ENCODE measurements at regions not wholly inside any gene's neighbourhood (a gene's known extent, or its start where the extent isn't known, plus 50 kb on each side); places are given as distances from the start of the nearest gene placed in this dataset.

DNA sequence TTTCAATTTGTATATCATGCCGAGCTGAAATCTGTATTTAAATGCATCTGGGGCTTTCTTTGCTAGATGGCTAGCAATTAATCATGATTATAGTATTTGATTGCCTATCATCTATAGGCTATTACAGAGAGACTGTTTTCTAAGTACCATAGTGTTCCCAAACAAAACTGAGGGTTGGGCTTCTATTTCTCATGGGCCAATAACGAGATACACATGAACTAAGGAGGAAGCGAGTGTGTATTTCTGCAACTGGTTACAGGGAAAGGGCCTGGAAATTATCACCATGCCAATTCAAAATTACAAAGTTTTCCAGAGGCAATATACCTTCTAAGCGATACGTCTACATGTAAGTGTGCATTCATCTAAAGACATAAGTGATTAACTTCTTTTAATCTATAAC lies 744.5 kb upstream of the BRINP3 start:
- WGBS = 74% methylated on average over 5 of the region's 5 CpGs
- Histone ChIP-seq H3K27ac (ENCODE audit: low read depth) (no peak overlapping the region), H3K4me3 (ENCODE audit: low read depth, low read length) (no peak overlapping the region), H3K36me3 (ENCODE audit: insufficient read depth) (no peaks in the 10 kb centered on the region), H3K4me1 (ENCODE audit: insufficient read depth) (no peaks in the 10 kb centered on the region)
- DNase-seq (ENCODE audit: extremely low spot score) = peak; percentile 5

DNA sequence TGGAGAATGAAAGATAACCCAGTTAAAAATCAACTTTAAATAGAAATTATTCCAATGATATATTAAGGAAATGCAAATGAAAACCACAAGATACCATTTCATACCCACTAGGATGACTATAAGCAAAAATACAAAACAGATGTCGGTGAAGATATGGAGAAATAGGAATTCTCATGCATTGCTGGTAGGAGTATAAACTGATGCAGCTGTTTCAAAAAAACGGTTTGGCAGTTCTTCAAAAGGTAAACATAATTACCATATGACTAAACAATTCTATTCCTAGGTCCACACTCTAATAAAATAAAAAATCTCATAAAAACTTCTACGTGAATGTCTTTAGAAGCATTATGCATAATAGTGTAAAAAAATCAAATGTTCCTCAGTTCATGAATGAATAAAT lies 763.3 kb upstream of the BRINP3 start:
- Histone ChIP-seq H3K4me3 (ENCODE audit: low read depth, low read length) (no peak overlapping the region), H3K27ac (ENCODE audit: low read depth) (no peak overlapping the region)
- 41% methylated on average over 3 of the region's 3 CpGs for WGBS

DNA sequence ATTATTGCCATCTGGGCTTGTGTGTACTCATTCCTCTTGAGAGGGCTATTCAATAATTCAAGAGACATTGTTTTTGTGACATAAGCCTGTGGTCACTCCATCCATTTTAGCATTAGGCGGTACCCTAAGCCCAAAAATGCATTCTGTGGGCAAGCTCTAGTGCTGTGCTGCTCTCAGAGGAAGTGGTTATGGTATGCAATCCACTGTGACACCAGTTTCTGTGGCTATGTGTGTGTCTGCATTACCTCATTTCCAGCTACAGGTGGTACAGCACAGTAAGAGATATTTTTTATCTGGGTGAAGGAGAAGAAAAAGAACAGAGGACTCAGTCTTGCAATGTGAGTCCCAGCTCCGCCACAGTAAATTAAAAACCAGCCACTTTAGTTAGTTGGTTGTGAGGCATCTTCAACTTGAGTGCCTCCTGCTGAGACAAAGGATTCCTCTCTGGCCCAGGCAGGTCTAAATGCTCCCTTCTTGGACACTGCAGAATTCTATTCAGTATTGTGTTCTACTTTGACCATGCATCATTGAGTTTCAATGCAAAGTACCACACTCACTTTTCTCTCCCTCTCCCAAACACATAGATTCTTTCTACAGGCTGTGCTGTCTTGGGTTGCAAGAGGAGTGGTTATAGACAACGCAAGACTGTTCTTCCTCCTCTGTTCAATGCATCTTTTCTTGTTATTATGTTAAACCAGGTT lies 777.8 kb upstream of the BRINP3 start:
- DNase-seq (ENCODE audit: extremely low spot score) = no peak
- Histone ChIP-seq H3K36me3 (ENCODE audit: insufficient read depth) (no peaks in the 10 kb centered on the region), H3K4me3 (ENCODE audit: low read depth, low read length) (no peak overlapping the region), H3K4me1 (ENCODE audit: insufficient read depth) (no peaks in the 10 kb centered on the region), H3K27ac (ENCODE audit: low read depth) (no peak overlapping the region)
- 92% methylated on average over 3 of the region's 3 CpGs for WGBS

More for the DNA sequence above, 763.3 kb upstream of the BRINP3 start:
- Histone ChIP-seq H3K4me1 (ENCODE audit: insufficient read depth) (no peaks in the 10 kb centered on the region), H3K36me3 (ENCODE audit: insufficient read depth) (no peaks in the 10 kb centered on the region)
- no peak for DNase-seq (ENCODE audit: extremely low spot score)

DNA sequence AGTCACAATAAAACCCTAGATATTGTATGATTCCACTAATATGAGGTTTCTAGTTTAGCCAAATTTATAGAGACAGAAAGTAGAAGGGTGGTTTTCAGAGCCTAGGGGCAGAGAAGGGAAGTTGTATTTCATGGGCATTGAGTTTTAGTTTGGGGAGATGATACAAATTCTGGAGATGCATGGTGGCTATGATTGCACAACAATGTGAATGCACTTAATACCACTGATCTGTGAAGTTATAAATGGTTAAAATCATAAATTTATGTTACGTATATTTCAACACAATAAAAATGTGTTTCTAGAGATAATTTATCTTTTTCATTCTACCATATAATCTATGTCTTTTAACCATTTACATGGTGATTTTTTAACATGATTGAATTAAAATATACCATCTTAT lies 779.3 kb upstream of the BRINP3 start:
- Histone ChIP-seq H3K27ac (ENCODE audit: low read depth) (no peak overlapping the region), H3K36me3 (ENCODE audit: insufficient read depth) (no peaks in the 10 kb centered on the region), H3K4me1 (ENCODE audit: insufficient read depth) (no peaks in the 10 kb centered on the region), H3K4me3 (ENCODE audit: low read depth, low read length) (no peak overlapping the region)
- 76% methylated on average over 1 of the region's 1 CpG for WGBS
- DNase-seq (ENCODE audit: extremely low spot score) = no peak

DNA sequence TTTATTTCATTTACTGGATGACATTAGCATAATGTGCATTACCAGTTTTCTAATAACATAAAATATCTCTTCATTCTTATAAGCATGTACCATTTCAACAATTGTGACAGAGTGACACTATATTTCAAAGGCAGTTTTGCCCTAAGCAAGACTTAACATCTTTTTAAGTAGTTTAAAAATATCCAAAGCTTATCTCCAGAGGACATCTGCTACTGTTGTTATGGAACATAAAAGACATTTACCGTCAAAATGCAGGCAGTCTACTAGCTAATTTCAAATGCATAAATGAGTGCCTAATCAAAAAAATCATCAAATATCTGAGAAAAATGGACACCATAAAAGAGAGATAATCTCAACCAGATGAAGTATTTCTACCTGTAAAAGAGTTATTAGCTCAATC lies 782.4 kb upstream of the BRINP3 start:
- 60% methylated on average over 1 of the region's 1 CpG for whole genome bisulfite sequencing
- Histone ChIP-seq H3K27ac (ENCODE audit: low read depth) (no peak overlapping the region), H3K4me3 (ENCODE audit: low read depth, low read length) (no peak overlapping the region), H3K36me3 (ENCODE audit: insufficient read depth) (no peaks in the 10 kb centered on the region), H3K4me1 (ENCODE audit: insufficient read depth) (no peaks in the 10 kb centered on the region)
- DNase-seq (ENCODE audit: extremely low spot score) = no peak

DNA sequence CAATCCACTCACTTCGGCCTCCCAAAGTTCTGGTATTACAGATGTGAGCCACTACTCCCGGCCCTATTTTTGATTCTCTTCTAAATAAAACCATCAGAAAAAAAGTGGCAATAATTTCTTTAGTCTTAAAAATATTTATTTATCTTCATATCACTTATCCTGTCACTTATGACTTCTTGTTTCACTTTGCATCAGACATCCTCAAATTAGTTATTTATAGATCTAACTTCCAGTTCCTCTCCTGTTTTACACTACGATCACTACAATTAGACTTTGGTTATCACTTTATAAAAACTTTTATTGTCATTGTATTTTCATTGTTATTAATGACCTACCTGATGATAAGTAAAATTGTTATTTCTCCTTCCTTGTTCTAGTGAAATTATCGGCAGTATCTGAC lies 783.4 kb upstream of the BRINP3 start:
- WGBS = 87% methylated on average over 4 of the region's 4 CpGs
- DNase-seq (ENCODE audit: extremely low spot score) = no peak
- Histone ChIP-seq H3K4me1 (ENCODE audit: insufficient read depth) (no peaks in the 10 kb centered on the region), H3K36me3 (ENCODE audit: insufficient read depth) (no peaks in the 10 kb centered on the region), H3K27ac (ENCODE audit: low read depth) (no peak overlapping the region), H3K4me3 (ENCODE audit: low read depth, low read length) (no peak overlapping the region)

DNA sequence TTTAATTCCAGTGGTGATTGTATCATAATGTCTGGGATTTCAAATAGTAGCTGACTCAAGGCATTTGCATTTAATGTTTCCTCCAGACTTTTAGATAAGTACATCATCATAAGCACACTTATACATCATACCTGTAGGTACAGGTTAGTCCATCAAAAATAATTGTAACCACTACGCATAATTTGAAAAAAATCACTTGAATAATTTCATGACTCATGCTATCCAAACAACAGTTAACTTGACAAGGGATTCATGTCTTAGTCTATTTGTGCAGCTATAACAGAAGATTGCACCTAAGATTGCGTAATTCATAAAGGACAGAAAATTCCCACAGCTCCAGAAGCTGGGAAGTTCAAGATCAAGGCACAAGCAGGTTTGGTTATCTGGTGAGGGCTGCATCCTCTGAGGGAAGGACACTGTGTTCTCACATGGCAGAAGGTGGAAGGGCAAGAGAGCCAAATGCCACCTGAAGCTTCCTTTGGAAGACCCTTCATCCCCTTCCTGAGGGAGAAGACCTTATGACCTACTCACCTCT lies 801.7 kb upstream of the BRINP3 start:
- H3K4me1 ChIP-seq (ENCODE audit: insufficient read depth) = no peaks in the 10 kb centered on the region
- WGBS = 89% methylated on average over 2 of the region's 2 CpGs
- H3K4me3 ChIP-seq (ENCODE audit: low read depth, low read length) = no peak overlapping the region
- no peak for DNase-seq (ENCODE audit: extremely low spot score)
- no peak overlapping the region for H3K27ac ChIP-seq (ENCODE audit: low read depth)
- H3K36me3 ChIP-seq (ENCODE audit: insufficient read depth) = no peaks in the 10 kb centered on the region

DNA sequence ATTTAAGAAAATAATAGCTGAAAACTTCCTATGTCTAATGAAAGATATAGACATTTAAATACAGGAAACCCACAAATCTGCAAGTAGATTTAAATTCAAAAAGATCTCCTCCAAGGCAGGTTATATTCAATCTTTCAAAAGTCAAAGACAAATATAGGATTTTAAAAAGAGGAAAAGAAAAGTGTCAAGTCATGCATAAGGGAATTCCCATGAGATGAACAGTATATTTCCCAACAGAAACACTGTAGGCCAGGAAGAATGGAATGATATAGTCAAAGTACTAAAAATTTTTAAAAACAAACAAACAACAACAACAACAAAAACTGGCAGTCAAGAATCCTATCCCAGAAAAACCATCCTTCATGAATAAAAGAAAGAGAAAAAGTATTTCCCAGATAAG lies 806.5 kb upstream of the BRINP3 start:
- no peak for DNase-seq (ENCODE audit: extremely low spot score)
- Histone ChIP-seq H3K27ac (ENCODE audit: low read depth) (no peak overlapping the region), H3K4me1 (ENCODE audit: insufficient read depth) (no peaks in the 10 kb centered on the region), H3K36me3 (ENCODE audit: insufficient read depth) (no peaks in the 10 kb centered on the region), H3K4me3 (ENCODE audit: low read depth, low read length) (no peak overlapping the region)

DNA sequence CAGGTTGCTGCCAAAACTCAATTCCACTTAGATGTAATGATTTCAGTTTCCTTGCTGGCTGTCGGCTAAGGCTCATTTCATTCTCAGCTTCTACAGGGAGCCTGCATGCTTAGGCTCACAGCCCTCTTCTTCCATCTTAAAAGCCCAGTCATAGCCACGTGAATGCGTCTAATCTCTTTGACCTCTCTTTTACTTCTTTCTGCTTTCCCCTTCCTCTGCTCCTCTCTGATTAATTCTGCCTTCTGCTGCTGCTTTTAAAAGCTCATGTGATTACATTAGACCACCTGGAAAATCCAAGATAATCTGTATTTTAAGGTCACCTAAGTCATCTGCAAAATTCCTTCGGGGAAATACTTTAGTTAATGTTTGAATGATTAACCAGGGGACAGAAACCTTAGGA lies 812.8 kb upstream of the BRINP3 start:
- H3K4me1 ChIP-seq (ENCODE audit: insufficient read depth) = no peaks in the 10 kb centered on the region
- no peak overlapping the region for H3K4me3 ChIP-seq (ENCODE audit: low read depth, low read length)
- H3K36me3 ChIP-seq (ENCODE audit: insufficient read depth) = no peaks in the 10 kb centered on the region
- no peak overlapping the region for H3K27ac ChIP-seq (ENCODE audit: low read depth)
- WGBS = 26% methylated on average over 4 of the region's 4 CpGs
- no peak for DNase-seq (ENCODE audit: extremely low spot score)

DNA sequence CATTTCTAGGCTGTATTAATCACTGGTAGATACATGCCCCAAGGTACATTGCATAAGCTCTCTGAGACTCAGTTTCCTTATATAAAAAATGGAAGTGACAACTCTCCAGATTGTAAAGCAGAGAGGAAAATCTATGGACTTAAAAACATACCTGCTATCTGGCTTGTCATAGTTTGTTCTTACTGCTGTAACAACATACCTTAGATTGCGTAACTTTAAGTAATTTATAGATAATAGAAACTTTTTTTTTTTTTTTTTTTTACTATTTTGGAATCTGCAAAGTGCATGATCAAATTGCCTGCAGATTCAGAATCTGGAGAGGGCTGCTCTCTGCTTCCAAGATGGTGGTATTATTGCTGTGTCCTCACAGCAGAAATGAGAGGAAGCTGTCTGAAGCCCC lies 827.7 kb upstream of the BRINP3 start:
- WGBS = 91% methylated on average over 1 of the region's 1 CpG
- Histone ChIP-seq H3K4me1 (ENCODE audit: insufficient read depth) (no peaks in the 10 kb centered on the region), H3K36me3 (ENCODE audit: insufficient read depth) (no peaks in the 10 kb centered on the region), H3K27ac (ENCODE audit: low read depth) (no peak overlapping the region), H3K4me3 (ENCODE audit: low read depth, low read length) (no peak overlapping the region)
- no peak for DNase-seq (ENCODE audit: extremely low spot score)

DNA sequence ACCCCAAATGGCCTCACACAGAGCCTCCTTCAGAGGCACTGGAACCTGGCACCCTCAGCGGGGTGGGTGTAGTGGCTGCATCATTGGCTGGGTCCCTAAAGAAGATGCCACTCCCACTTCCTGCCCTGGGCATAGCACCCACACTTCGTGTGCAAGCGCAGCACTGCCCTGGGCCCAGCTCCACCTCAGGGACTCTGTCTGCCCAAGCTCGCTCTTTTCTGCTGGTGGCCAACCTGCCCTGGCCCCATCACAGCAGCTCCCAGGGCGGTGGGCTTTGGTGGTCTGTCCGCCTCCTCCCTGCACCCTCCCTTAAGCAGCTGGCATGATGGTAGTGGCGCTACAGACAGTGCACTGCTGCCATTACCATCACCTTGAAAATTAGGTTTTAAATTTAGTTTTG lies 829.3 kb upstream of the BRINP3 start:
- DNase-seq (ENCODE audit: extremely low spot score) = no peak
- no peak overlapping the region for H3K27ac ChIP-seq (ENCODE audit: low read depth)
- H3K4me1 ChIP-seq (ENCODE audit: insufficient read depth) = no peaks in the 10 kb centered on the region
- no peaks in the 10 kb centered on the region for H3K36me3 ChIP-seq (ENCODE audit: insufficient read depth)
- H3K4me3 ChIP-seq (ENCODE audit: low read depth, low read length) = no peak overlapping the region
- 87% methylated on average over 7 of the region's 7 CpGs for WGBS

DNA sequence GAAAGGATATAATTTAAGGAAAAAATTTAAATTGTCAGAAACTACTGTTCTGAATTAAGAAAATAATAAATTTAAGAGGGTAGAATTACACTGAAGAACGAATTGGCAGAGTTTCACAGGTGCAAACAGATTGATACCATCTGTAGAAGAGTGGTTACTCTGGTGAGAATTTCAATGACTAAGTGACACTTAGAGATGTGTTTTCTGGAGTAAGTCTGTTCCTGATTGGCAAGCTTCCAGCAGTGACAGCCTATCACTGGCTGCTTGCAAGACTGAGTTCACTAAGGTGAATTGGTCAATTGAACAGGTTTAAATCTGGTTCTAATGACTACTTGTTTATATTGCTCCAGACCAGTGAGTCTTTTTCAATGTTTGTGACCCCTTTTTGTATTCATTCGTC lies 838.2 kb upstream of the RGS18 start:
- no peaks in the 10 kb centered on the region for H3K4me1 ChIP-seq (ENCODE audit: insufficient read depth)
- H3K4me3 ChIP-seq (ENCODE audit: low read depth, low read length) = no peak overlapping the region
- H3K36me3 ChIP-seq (ENCODE audit: insufficient read depth) = no peaks in the 10 kb centered on the region
- no peak for DNase-seq (ENCODE audit: extremely low spot score)
- WGBS = 61% methylated on average over 2 of the region's 2 CpGs
- no peak overlapping the region for H3K27ac ChIP-seq (ENCODE audit: low read depth)

DNA sequence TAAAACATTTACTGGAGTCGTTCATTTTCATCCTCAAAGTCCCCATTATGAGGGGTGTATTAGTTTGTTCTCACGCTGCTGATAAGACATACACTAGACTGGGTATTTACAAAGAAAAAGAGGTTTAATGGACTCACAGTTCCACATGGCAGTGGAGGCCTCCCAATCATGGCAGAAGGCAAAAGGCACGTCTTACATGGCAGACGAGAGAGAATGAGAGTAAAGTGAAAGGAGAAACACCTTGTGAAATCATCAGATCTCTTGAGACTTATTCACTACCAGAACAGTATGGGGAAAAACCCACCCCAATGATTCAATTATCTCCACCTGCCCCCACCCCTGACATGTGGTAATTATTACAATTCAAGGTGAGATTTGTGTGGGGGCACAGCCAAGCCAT lies 830.4 kb upstream of the RGS18 start:
- H3K4me3 ChIP-seq (ENCODE audit: low read depth, low read length) = no peak overlapping the region
- no peak for DNase-seq (ENCODE audit: extremely low spot score)
- whole genome bisulfite sequencing = 83% methylated on average over 4 of the region's 4 CpGs
- no peaks in the 10 kb centered on the region for H3K4me1 ChIP-seq (ENCODE audit: insufficient read depth)
- no peak overlapping the region for H3K27ac ChIP-seq (ENCODE audit: low read depth)
- no peaks in the 10 kb centered on the region for H3K36me3 ChIP-seq (ENCODE audit: insufficient read depth)

DNA sequence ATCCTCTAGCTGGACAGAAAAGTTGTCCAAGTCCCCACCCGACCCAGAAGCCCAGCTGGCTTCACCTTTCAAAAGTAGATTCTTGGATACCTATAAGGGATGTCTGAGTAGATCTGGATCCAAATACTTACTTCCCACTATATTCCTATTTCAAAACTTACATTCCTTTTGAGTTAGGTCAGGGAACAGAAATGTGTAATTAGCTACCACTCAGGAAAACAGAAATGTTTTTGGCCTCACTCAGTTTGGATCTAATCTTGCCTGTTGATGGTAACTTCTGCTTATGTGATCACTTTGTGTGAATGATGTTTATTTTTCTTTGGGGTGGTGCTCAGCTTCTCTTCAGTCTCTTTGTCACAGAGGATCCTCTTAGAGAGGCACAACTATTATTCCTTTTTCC lies 814.4 kb upstream of the RGS18 start:
- no peak overlapping the region for H3K27ac ChIP-seq (ENCODE audit: low read depth)
- no peaks in the 10 kb centered on the region for H3K4me1 ChIP-seq (ENCODE audit: insufficient read depth)
- H3K4me3 ChIP-seq (ENCODE audit: low read depth, low read length) = no peak overlapping the region
- no peaks in the 10 kb centered on the region for H3K36me3 ChIP-seq (ENCODE audit: insufficient read depth)
- no peak for DNase-seq (ENCODE audit: extremely low spot score)
- 65% methylated on average over 1 of the region's 1 CpG for WGBS

DNA sequence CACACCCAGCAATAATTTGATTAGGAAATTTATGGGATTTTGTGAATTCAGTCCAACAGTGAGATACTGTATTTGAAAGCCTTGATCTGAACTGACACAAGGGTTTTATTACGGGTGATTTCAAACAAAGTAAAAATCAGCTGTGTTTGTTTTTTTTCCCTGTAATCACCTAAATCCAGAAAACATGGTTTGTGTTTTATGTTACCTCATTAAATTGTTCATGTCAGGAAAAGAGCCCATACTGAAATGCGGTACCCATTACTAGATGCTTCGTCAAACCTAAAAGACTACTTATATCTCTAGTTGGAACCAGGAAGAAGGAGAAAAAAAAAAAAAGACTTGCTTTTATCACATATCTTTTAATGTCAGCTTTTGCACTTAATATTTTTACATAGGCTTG lies 811.9 kb upstream of the RGS18 start:
- no peak for DNase-seq (ENCODE audit: extremely low spot score)
- 32% methylated on average over 3 of the region's 3 CpGs for WGBS
- Histone ChIP-seq H3K4me1 (ENCODE audit: insufficient read depth) (no peaks in the 10 kb centered on the region), H3K4me3 (ENCODE audit: low read depth, low read length) (no peak overlapping the region), H3K36me3 (ENCODE audit: insufficient read depth) (no peaks in the 10 kb centered on the region), H3K27ac (ENCODE audit: low read depth) (no peak overlapping the region)

Measured in urinary bladder (tissue), 3 donors.